SHP77 (cell line): ENCODE measurements at regions not wholly inside any gene's neighbourhood (a gene's known extent, or its start where the extent isn't known, plus 50 kb on each side); places are given as distances from the start of the nearest gene placed in this dataset.

Source experiments
- DNase-seq, 2 experiments: peaks; one replicate each; lab custom pipeline; 2025; lab: John Stamatoyannopoulos, UW

GRCh38 chr13:82817133-82817532, 1065.1 kb downstream of the SLITRK1 start:
- no peak for DNase-seq

- DNase-seq = no peak
These were observed 1066.5 kb downstream of the SLITRK1 start for GRCh38 chr13:82815791-82816190.

- DNase-seq = no peak
These were observed 1078.9 kb downstream of the SLITRK1 start for GRCh38 chr13:82803341-82803740.

GRCh38 chr13:82802528-82802927, 1079.7 kb downstream of the SLITRK1 start:
- DNase-seq = no peak

- no peak for DNase-seq
These were observed 1081.9 kb downstream of the SLITRK1 start for GRCh38 chr13:82800391-82800790.

- DNase-seq = no peak
These were observed 1084.4 kb downstream of the SLITRK1 start for GRCh38 chr13:82797876-82798275.

GRCh38 chr13:82791035-82791434, 1091.2 kb downstream of the SLITRK1 start:
- no peak for DNase-seq

GRCh38 chr13:82772816-82773215, 1109.5 kb downstream of the SLITRK1 start:
- DNase-seq = no peak

- DNase-seq = no peak
These were observed 1115.4 kb downstream of the SLITRK1 start for GRCh38 chr13:82766732-82767321.

- no peak for DNase-seq
These were observed 1124.2 kb downstream of the SLITRK1 start for GRCh38 chr13:82758044-82758443.

- no peak for DNase-seq
These were observed 1131.1 kb downstream of the SLITRK1 start for GRCh38 chr13:82751206-82751605.

GRCh38 chr13:82749551-82749950, 1132.7 kb downstream of the SLITRK1 start:
- DNase-seq = no peak

- no peak for DNase-seq
These were observed 1134.3 kb downstream of the SLITRK1 start for GRCh38 chr13:82747958-82748357.

- no peak for DNase-seq
These were observed 1135.0 kb downstream of the SLITRK1 start for GRCh38 chr13:82747291-82747690.

- DNase-seq = no peak
These were observed 1141.8 kb downstream of the SLITRK1 start for GRCh38 chr13:82740442-82740841.

GRCh38 chr13:82739881-82740280, 1142.4 kb downstream of the SLITRK1 start:
- DNase-seq = no peak

- DNase-seq = no peak
These were observed 1152.9 kb downstream of the SLITRK1 start for GRCh38 chr13:82729401-82729800.

- no peak for DNase-seq
These were observed 1161.3 kb downstream of the SLITRK1 start for GRCh38 chr13:82720986-82721385.

- no peak for DNase-seq
These were observed 1162.3 kb downstream of the SLITRK1 start for GRCh38 chr13:82719987-82720386.

GRCh38 chr13:82717249-82717648, 1165.0 kb downstream of the SLITRK1 start:
- DNase-seq = no peak

GRCh38 chr13:82713687-82714405, 1168.4 kb downstream of the SLITRK1 start:
- no peak for DNase-seq

- DNase-seq = no peak
These were observed 1179.8 kb downstream of the SLITRK1 start for GRCh38 chr13:82702513-82702912.

GRCh38 chr13:82701020-82701419, 1181.3 kb downstream of the SLITRK1 start:
- DNase-seq = no peak

- no peak for DNase-seq
These were observed 1183.3 kb downstream of the SLITRK1 start for GRCh38 chr13:82698941-82699340.
